ENCODE measurements at regions not wholly inside any gene's neighbourhood (a gene's known extent, or its start where the extent isn't known, plus 50 kb on each side); places are given as distances from the start of the nearest gene placed in this dataset.

DNA sequence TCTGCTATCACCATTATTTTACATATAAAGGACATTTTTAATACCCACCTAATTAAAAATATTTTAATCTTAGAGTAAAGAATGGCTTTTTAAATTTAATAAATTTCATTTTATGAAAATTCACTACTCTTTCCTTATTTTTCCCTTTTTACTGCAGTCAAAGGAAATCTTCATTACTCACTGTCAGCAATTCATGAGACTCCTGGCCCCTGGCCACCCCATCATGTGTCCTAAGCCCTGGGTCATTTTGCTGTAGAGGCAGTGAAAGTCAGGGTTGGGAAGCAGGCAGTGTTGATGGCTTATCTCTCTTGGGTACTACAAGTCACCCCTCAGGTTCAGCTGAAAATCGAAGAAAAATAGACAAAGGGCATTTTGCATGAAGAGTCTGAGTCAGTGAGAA, 468.6 kb upstream of the CCL2 start:
- no peak for DNase-seq

GRCh38 chr17:33789658-33790057, 465.4 kb upstream of the CCL2 start:
- DNase-seq = no peak

GRCh38 chr17:33797181-33797580, 457.9 kb upstream of the CCL2 start:
- DNase-seq = no peak

- DNase-seq = no peak
Observed at GRCh38 chr17:33798308-33798707, 456.8 kb upstream of the CCL2 start.

- DNase-seq = no peak
Observed at GRCh38 chr17:33802349-33803198, 452.5 kb upstream of the CCL2 start.

- DNase-seq = no peak
Observed at GRCh38 chr17:33803199-33803685, 451.8 kb upstream of the CCL2 start.

DNA sequence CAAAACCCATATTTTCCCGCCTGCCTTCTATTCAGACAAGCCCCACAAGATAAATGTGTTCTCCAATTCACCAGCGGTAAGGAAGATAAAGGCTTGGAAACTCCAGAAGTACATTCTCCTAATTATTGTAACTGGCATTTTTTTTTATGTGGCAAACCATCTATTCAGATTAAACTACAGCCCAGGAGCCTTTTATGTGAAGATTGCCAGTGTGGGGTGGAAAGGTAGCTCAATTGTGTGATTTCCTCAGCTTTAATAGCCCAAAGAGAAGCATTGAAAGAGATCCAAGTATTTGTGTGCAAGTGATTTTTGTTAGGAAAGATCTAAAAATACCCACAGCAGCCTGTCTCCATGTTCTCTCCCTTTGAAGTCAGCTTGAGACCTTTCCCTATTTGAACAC, 451.4 kb upstream of the CCL2 start:
- no peak for DNase-seq

DNA sequence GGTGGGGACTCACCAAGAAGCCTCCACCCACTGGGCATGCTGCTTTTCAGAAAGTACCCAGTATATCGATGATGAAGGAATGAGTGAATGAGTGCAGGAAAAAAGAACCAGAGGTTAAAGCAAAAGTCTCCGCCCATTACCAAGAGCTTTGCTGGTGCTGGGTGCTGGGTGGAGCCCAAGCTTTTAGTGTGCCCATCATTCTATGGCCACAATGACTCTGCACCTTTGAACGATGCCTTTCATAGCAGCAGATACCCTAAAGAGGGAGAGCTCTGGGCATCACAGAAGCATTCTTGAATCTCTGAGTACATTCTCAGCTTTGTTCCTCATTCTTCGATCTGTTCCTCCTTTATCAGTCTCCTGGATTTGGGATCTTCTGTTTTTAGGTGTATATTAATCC, 450.7 kb upstream of the CCL2 start:
- no peak for DNase-seq

DNA sequence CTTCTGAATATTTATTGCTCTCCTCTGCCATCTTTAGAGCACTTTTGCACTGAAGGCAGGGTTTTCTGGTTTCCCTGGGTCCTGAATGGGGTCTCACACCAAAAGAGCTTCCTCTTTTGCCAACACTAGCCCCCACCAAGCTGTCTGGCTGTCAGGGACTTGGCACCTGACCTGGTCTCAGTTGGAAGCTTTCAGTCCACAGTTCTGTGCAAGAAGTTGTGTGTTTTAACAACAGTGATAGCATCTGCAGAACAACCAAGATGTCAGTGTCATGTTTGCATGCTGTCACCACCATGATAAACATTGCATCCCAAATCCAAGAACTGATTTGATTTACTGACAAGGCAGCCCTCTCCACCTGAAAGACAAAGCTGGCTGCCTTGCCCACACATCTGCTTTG, 448.5 kb upstream of the CCL2 start:
- no peak for DNase-seq

- peak; percentile 1 for DNase-seq
Observed at GRCh38 chr17:33809748-33810147, 445.3 kb upstream of the CCL2 start.

DNA sequence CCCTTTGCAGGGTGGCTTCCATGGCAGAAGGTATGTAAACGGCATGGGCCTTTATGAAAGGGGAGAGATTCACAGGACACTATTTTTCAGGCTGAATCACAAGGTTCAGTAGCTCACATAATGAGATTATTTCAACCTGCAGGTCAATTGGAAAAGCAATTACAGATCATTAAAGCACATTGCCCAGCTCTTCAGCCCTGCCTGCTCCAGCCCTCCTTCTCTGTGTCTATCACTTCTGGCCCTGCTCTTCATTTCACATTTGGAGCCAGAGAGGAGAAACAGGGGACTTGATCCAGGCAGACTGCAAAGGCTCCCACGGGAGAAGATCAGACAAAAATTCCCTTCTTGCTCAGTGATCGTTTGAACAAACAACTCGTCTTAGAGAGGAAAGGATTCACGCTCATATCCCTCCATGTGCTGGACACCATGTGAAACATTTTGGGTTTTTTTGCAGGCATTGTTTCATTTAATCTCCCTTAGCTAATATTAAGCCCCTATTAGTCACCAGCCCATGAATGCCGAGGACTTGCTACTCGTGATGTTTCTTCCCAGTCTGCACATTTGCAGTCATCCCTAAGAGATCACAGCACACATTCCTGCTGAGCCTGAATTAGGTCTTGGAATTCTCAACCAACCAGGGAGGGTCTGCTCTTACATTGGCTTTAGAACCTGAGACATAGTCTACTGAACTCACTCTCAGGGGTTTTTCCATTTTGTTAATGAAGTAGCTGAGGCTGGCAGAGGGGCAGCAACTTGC, 443.9 kb upstream of the CCL2 start:
- DNase-seq = no peak

GRCh38 chr17:33811984-33812577, 443.0 kb upstream of the CCL2 start:
- no peak for DNase-seq

DNA sequence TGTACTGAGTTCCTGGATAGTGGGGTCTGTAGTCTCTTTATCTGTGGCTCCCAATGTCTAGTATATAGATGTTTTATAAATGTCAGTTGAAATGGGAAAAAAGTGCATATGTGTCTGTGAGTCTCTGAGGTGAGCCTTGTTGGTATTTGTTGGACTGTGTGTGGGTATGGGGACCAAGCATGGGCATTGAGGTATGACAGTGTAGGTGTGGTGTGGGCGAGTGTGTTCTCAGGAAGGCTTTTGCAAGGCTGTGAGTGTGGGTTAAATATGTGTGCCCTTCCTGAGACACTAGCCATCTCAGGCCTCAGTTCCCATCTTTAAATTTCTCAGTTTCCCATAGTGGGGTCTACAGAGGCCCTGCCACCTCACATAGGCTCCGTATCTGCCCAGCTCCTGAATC, 440.2 kb upstream of the CCL2 start:
- no peak for DNase-seq

DNA sequence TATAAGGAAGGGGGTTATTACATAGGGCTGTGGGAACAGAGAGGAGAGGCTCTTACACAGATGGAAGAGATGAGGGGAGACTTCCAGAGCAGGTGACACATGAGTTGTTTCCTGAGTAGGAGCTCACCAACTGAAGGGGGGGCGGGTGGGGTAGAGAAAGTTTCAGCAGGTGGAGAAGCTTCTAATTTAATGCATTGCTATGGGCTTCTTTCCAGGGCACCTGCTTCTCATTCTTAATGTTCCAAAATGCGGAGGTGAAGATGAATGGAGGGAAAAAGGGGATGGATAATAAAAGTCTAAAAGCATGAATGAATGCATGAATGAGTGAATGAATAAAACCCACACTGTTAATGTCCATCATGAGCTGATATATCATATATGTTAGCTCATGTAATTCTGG, 439.0 kb upstream of the CCL2 start:
- DNase-seq = no peak

DNA sequence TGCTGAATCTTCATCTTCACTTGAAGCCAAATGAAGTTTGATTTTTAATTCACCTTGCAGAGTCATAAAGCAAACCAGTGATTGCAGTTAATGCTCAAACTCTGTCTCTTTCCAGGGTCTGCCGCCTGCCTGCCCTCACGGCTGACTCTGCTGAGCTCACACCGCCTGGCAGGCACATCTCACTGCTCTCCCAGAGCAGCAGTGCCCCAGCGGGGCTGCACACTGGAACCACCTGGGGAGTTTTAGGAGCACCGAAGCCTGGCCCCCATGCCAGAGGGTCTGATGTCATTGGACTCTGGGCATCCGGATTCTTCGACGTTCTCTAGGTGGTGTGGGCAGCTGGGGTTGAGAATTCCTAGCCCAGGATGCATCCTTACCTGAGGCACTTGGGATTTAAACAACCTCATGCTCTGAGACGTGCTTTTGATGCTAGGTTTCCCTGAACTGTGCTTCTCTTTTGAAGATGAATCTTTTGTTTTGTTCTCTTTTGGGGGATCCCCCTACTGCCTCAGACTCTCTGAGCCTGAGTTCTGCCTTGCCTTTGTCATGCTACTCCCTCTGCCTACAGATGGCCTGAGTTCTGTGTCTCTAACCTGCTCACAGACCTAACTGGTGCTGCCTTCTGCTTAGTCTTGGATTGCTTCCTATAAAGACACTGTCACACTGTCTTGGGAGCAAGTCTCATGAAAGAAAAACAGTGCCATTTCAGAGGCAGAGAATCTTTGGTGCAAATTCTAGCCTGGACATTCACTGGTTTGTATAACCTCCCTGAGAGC, 438.1 kb upstream of the CCL2 start:
- DNase-seq = no peak

DNA sequence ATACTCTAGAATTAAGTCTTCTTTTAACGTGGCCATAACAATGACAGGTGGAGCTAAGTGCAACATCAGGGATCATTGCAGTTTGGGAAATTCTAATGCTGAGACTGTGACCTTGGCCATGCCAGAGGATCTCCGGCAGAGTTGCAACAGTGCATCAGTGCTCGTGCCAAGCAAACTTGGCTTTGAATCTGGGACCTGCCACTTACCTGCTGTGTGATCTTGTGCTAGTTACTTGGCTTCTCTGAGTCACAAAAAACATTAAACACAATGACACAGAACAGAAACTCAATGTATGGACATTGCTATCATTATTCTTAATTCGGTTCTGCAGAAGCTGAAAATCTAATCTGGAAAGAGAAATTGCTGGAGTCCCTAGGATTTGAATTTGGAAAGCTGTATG, 435.5 kb upstream of the CCL2 start:
- DNase-seq = no peak

DNA sequence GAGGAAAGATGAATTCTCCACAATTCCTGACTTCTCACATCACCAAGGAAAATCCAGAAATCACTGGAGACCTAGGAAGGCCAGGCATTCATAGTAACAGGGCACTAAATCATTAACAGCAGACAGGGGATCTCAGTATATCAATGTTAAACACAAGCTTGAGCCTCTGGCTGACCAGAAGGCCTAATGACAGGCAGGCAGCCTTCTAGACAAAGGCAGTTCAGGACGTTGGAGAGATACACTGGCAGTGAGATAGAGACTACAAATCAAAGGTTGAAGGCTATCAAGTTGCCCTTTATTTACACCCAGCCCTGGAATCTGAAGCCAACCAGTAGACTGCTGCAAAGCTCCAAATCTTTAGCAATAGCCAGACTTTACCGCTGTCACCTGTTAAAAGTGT, 422.8 kb upstream of the CCL2 start:
- no peak for DNase-seq

- DNase-seq = no peak
Observed at GRCh38 chr17:33837281-33837680, 417.8 kb upstream of the CCL2 start.

GRCh38 chr17:33838281-33838680, 416.8 kb upstream of the CCL2 start:
- no peak for DNase-seq

GRCh38 chr17:33847900-33848299, 407.2 kb upstream of the CCL2 start:
- no peak for DNase-seq

- no peak for DNase-seq
Observed at GRCh38 chr17:33848433-33848832, 406.7 kb upstream of the CCL2 start.

GRCh38 chr17:33854596-33854995, 400.5 kb upstream of the CCL2 start:
- no peak for DNase-seq

DNA sequence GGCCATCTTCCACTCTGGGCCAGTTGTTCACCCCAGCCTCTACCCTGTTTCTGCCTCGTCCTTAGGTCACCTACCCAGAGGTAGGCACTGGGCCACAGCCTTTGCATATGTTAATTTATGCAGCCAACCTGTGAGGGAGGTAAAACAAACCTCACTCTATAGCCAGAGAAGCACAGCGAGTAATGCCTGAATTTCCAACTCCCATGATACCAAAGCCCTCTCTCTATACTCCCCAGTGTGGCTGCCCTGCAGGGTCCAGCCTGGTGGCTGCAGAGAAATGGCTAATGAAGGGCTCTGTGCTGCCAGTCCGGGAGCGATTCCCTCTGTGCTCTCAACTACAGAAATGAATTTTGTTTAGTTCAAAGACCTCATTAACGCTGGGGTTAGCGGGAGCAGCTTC, 397.0 kb upstream of the CCL2 start:
- no peak for DNase-seq
